ENCODE measurements at regions not wholly inside any gene's neighbourhood (a gene's known extent, or its start where the extent isn't known, plus 50 kb on each side); places are given as distances from the start of the nearest gene placed in this dataset.

DNA sequence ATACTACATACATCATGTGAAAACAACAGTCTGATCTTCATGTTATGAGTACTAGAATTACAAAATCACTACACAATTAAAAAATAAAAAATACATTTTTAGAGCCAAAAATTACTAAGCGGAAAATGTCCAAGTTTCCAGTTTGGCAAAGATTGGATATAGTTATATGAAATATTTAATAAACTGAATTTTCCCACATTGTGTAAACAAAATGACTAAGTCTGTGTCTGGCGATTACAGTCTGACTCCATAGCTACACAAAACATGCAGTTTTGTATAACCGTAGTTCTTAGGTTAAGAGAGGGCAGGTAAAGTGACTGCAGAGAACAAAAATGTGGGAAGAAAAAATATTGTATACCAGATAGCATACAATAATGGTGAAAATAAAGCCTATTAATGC, 59.2 kb upstream of the TMEM47 start:
- H3K4me1 ChIP-seq (ENCODE audit: control insufficient read depth, insufficient read depth, low read length) = peaks cover 10% of the 10 kb centered on the region; the same call in 1 of the 2 replicates

DNA sequence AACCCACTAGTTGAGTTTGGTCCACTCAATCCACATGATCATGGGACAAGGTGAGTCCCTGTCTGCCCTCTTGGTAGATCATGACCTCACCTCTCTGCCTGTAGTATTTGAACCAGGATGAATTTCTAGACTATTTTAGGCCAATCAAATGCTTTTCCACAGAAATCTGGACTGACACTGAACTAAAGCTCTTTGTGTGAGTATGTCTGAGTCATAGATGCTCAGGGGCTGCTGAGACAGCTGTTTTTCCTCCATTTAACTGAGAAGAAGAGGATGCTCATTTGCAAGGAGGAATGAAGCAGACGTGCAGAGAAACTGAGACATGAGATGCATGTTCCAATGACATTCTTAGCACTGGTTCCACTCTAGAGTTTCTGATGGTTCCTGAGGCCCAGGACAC, 77.3 kb upstream of the TMEM47 start:
- Histone ChIP-seq H3K27ac (ENCODE audit: low read depth, low read length) (no peak overlapping the region), H3K9ac (ENCODE audit: low read depth, low read length) (no peak overlapping the region), H3K4me3 (ENCODE audit: low read depth, low read length) (no peak overlapping the region), H3K4me1 (ENCODE audit: control insufficient read depth, insufficient read depth, low read length) (no peaks in the 10 kb centered on the region), H3K36me3 (ENCODE audit: control insufficient read depth, insufficient read depth, low read length) (no peaks in the 10 kb centered on the region), H3K9me3 (ENCODE audit: control insufficient read depth, insufficient read depth, low read length) (no peaks in the 10 kb centered on the region), H3K27me3 (ENCODE audit: control insufficient read depth, insufficient read depth, low read length) (no peaks in the 10 kb centered on the region)

More for the DNA sequence above, 59.2 kb upstream of the TMEM47 start:
- Histone ChIP-seq H3K9ac (ENCODE audit: low read depth, low read length) (no peak overlapping the region), H3K27me3 (ENCODE audit: control insufficient read depth, insufficient read depth, low read length) (no peaks in the 10 kb centered on the region; the same call in none of the 2 replicates), H3K4me3 (ENCODE audit: low read depth, low read length) (no peak overlapping the region), H3K9me3 (ENCODE audit: control insufficient read depth, insufficient read depth, low read length) (no peaks in the 10 kb centered on the region), H3K27ac (ENCODE audit: low read depth, low read length) (no peak overlapping the region), H3K36me3 (ENCODE audit: control insufficient read depth, insufficient read depth, low read length) (no peaks in the 10 kb centered on the region)

DNA sequence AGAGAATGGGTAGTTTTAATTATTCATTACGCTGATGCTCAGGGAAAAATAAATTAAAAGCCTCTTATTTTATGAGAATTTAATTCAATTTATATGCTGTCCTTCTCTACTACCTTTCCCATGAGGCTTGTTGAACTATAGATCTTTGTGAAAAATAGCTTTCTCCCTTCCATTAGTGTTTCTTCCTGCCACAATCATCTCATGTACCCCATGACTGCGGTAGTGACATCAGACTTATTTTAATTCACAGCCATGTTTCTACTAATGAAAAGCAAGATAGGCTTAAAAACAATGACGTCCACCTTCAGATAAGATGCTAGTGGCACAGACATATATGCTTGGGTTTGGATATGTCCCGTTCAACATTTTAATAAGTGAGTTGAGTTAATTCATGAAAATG, 87.4 kb upstream of the TMEM47 start:
- no peaks in the 10 kb centered on the region for H3K27me3 ChIP-seq (ENCODE audit: control insufficient read depth, insufficient read depth, low read length)
- H3K9me3 ChIP-seq (ENCODE audit: control insufficient read depth, insufficient read depth, low read length) = no peaks in the 10 kb centered on the region
- no peak overlapping the region for H3K27ac ChIP-seq (ENCODE audit: low read depth, low read length)
- H3K9ac ChIP-seq (ENCODE audit: low read depth, low read length) = no peak overlapping the region
- no peaks in the 10 kb centered on the region for H3K4me1 ChIP-seq (ENCODE audit: control insufficient read depth, insufficient read depth, low read length)
- no peak overlapping the region for H3K4me3 ChIP-seq (ENCODE audit: low read depth, low read length)
- no peaks in the 10 kb centered on the region for H3K36me3 ChIP-seq (ENCODE audit: control insufficient read depth, insufficient read depth, low read length)

DNA sequence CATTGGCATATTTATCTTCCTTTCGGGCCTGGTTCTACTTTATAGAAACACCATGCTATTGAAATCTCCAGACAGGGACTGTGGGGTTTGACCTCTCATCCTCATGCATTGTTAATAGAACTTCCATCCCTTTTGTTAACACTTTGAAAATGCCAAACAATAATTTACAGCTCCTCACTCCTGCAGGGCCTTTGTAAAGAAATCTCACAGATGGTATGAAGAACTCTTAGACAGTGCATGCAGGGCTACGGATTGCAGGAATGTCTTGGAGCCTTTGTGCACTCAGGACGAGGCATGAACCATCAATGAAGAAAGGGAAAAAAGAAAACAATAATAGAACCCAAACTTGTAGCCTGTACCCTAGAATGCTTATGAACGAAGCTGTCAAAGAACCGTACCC, 92.8 kb upstream of the TMEM47 start:
- Histone ChIP-seq H3K4me1 (ENCODE audit: control insufficient read depth, insufficient read depth, low read length) (no peaks in the 10 kb centered on the region), H3K4me3 (ENCODE audit: low read depth, low read length) (no peak overlapping the region), H3K27me3 (ENCODE audit: control insufficient read depth, insufficient read depth, low read length) (no peaks in the 10 kb centered on the region), H3K9ac (ENCODE audit: low read depth, low read length) (no peak overlapping the region), H3K9me3 (ENCODE audit: control insufficient read depth, insufficient read depth, low read length) (no peaks in the 10 kb centered on the region), H3K36me3 (ENCODE audit: control insufficient read depth, insufficient read depth, low read length) (no peaks in the 10 kb centered on the region), H3K27ac (ENCODE audit: low read depth, low read length) (no peak overlapping the region)

DNA sequence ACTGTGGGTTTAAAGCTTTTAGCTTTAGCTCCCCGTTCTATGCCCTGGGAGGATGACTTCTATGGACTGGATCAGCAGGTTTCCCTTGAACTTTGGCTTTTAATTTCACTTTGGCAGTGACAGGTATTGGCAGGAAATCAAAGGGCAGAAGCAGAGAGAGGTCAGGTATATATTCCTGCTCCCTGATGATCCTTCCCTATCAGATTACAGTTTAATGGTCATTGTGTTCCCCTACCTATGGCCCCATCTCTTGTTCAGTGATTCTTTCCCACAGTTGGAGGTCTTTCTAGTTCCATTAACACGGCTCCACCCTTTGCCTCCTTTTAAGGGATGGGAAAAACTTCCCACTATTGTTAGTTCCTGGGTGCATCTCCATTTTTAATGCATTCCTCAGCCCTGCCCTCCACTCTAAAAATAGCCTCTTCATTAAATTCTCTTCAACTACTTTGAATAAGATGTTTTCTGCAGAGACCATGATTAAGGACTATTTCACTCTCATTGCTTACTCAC, 107.8 kb upstream of the TMEM47 start:
- H3K27ac ChIP-seq (ENCODE audit: low read depth, low read length) = peak overlapping the region; percentile 49
- H3K4me3 ChIP-seq (ENCODE audit: low read depth, low read length) = peak overlapping the region; percentile 29; the same call in 1 of the 2 replicates
- no peaks in the 10 kb centered on the region for H3K36me3 ChIP-seq (ENCODE audit: control insufficient read depth, insufficient read depth, low read length)
- H3K27me3 ChIP-seq (ENCODE audit: control insufficient read depth, insufficient read depth, low read length) = 0 out of 2 replicates have a peak, but pooled peaks cover 3% of the 10 kb centered on the region
- peaks cover 2% of the 10 kb centered on the region; the same call in 1 of the 2 replicates for H3K9me3 ChIP-seq (ENCODE audit: control insufficient read depth, insufficient read depth, low read length)
- peaks cover 29% of the 10 kb centered on the region for H3K4me1 ChIP-seq (ENCODE audit: control insufficient read depth, insufficient read depth, low read length)
- no peak overlapping the region for H3K9ac ChIP-seq (ENCODE audit: low read depth, low read length)

DNA sequence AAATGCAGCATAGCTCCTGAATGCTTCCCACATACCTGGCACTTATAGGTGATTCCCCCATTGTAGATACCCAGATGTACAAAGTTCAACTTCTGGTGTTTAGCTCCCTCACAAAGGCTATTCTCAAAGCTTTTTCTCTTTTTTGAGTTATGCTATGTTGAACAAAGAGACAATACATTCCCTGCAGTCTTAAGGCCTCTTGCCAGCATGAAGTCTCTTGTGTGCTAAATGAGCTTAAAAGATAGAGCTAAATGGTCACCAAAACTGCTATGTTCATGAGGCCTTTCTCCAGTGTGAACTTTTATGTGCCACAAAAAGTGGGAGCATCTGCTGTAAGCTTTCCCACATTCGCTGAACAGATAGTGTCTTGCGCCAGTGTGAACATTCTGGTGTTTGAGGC, 111.2 kb upstream of the TMEM47 start:
- Histone ChIP-seq H3K27me3 (ENCODE audit: control insufficient read depth, insufficient read depth, low read length) (0 out of 2 replicates have a peak, but pooled peaks cover 3% of the 10 kb centered on the region), H3K4me1 (ENCODE audit: control insufficient read depth, insufficient read depth, low read length) (peaks cover 25% of the 10 kb centered on the region), H3K27ac (ENCODE audit: low read depth, low read length) (no peak overlapping the region)

DNA sequence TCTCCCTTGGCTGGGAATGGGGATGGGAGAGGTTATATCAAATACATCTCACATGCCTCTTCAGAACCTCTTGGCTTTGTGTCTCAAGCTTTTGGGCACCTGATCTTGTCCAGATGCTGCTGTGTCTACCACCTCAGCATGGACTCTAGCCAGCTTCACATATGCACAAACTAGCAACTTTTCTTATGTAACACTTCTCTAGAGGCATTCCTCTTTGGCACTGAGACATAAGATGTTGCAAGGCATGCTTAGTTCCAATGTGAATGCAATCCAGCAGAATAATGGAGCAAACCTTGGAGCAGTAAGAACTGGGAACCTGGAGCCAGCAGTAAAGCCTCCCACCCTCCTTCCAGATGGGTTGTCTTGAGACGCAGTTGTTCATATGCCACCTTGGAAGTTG, 113.4 kb upstream of the TMEM47 start:
- Histone ChIP-seq H3K27ac (ENCODE audit: low read depth, low read length) (no peak overlapping the region), H3K36me3 (ENCODE audit: control insufficient read depth, insufficient read depth, low read length) (no peaks in the 10 kb centered on the region), H3K9ac (ENCODE audit: low read depth, low read length) (no peak overlapping the region), H3K4me3 (ENCODE audit: low read depth, low read length) (no peak overlapping the region), H3K4me1 (ENCODE audit: control insufficient read depth, insufficient read depth, low read length) (peaks cover 10% of the 10 kb centered on the region), H3K9me3 (ENCODE audit: control insufficient read depth, insufficient read depth, low read length) (peaks cover 2% of the 10 kb centered on the region; the same call in 1 of the 2 replicates), H3K27me3 (ENCODE audit: control insufficient read depth, insufficient read depth, low read length) (0 out of 2 replicates have a peak, but pooled peaks cover 3% of the 10 kb centered on the region)

More for the DNA sequence above, 111.2 kb upstream of the TMEM47 start:
- no peak overlapping the region for H3K4me3 ChIP-seq (ENCODE audit: low read depth, low read length)
- H3K9me3 ChIP-seq (ENCODE audit: control insufficient read depth, insufficient read depth, low read length) = peaks cover 2% of the 10 kb centered on the region; the same call in 1 of the 2 replicates
- H3K36me3 ChIP-seq (ENCODE audit: control insufficient read depth, insufficient read depth, low read length) = no peaks in the 10 kb centered on the region
- H3K9ac ChIP-seq (ENCODE audit: low read depth, low read length) = no peak overlapping the region

DNA sequence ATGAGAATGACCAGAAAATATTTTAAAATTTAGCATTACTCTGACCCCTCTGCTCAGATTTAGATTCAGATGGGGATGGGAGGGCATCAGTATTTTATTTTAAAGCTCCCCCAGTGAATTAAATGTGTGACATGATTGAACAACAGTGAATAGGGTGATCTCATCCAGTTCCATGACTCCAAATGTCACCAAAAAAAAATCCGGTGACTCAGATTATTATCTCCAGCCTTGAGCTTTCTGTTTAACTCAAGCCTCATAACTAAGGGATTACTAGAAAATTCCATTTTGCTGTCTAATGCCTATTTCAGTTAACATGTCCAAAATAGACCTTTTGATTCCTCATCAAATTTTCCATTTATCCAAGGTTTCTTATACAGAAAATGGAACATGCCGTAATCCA, 121.8 kb upstream of the TMEM47 start:
- H3K4me3 ChIP-seq (ENCODE audit: low read depth, low read length) = no peak overlapping the region
- no peaks in the 10 kb centered on the region for H3K9me3 ChIP-seq (ENCODE audit: control insufficient read depth, insufficient read depth, low read length)
- no peak overlapping the region for H3K9ac ChIP-seq (ENCODE audit: low read depth, low read length)
- H3K27ac ChIP-seq (ENCODE audit: low read depth, low read length) = no peak overlapping the region
- no peaks in the 10 kb centered on the region for H3K27me3 ChIP-seq (ENCODE audit: control insufficient read depth, insufficient read depth, low read length)
- H3K4me1 ChIP-seq (ENCODE audit: control insufficient read depth, insufficient read depth, low read length) = no peaks in the 10 kb centered on the region
- H3K36me3 ChIP-seq (ENCODE audit: control insufficient read depth, insufficient read depth, low read length) = no peaks in the 10 kb centered on the region

DNA sequence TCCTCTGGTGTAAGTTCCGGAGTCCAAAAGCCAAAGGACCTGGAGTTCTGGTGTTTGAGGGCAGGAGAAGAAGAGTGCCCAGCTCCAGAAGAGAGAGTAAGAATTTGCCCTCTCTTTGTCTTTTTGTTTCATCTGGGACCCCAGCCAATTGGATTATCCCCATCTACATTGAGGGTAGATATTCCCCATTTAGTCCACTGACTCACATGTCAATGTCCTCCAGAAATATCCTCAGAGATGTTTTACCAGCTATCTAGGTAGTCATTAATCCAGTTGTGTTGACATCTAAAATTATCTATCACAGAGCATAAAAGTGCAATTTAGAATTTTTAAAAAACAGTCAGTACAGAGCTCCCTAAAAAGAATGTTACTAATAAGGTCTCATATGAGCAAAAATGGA, 132.9 kb upstream of the TMEM47 start:
- H3K36me3 ChIP-seq (ENCODE audit: control insufficient read depth, insufficient read depth, low read length) = no peaks in the 10 kb centered on the region
- H3K4me3 ChIP-seq (ENCODE audit: low read depth, low read length) = no peak overlapping the region
- H3K4me1 ChIP-seq (ENCODE audit: control insufficient read depth, insufficient read depth, low read length) = no peaks in the 10 kb centered on the region
- H3K9ac ChIP-seq (ENCODE audit: low read depth, low read length) = no peak overlapping the region
- no peak overlapping the region for H3K27ac ChIP-seq (ENCODE audit: low read depth, low read length)
- H3K27me3 ChIP-seq (ENCODE audit: control insufficient read depth, insufficient read depth, low read length) = no peaks in the 10 kb centered on the region
- H3K9me3 ChIP-seq (ENCODE audit: control insufficient read depth, insufficient read depth, low read length) = no peaks in the 10 kb centered on the region

DNA sequence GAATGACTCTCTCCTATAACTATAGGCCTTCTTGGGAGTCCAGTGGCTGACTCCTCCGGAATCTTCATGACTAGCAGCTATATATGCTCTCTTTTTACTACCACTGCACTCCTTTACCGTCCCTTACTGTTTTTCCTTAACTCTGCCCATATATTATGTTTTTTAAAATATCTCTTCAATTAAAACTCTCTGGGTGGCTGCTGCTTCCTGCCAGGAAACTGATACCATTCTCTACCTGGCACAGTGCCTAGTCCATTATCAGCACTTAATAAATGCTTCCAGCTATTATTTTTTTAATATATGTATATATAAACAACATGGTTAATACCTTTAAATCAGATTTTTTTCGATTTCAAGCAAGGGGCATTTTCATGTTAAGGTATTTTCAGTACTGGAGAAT, 136.6 kb upstream of the FAM47B start:
- Histone ChIP-seq H3K27ac (ENCODE audit: low read depth, low read length) (no peak overlapping the region), H3K9ac (ENCODE audit: low read depth, low read length) (no peak overlapping the region), H3K27me3 (ENCODE audit: control insufficient read depth, insufficient read depth, low read length) (no peaks in the 10 kb centered on the region), H3K9me3 (ENCODE audit: control insufficient read depth, insufficient read depth, low read length) (0 out of 2 replicates have a peak, but pooled peaks cover 4% of the 10 kb centered on the region), H3K36me3 (ENCODE audit: control insufficient read depth, insufficient read depth, low read length) (no peaks in the 10 kb centered on the region), H3K4me1 (ENCODE audit: control insufficient read depth, insufficient read depth, low read length) (no peaks in the 10 kb centered on the region), H3K4me3 (ENCODE audit: low read depth, low read length) (no peak overlapping the region)

DNA sequence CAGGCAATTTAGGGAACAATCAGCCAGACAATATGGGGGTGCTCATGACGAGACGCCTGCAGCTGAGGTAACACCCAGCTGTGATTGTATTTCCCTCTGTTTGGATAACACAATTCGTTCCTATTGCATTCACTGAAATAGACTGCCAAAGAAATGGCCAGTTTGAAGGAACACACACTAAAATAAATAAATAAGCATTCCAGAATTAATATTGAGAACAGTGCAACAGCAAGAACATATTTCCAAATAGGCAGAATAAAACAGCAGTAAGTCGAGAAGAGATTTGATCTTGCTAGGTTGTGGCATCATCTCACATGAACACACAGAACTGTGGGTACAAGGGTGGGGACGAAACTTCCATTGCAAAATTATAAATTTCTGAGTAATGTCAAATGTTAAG, 133.5 kb upstream of the FAM47B start:
- no peaks in the 10 kb centered on the region for H3K36me3 ChIP-seq (ENCODE audit: control insufficient read depth, insufficient read depth, low read length)
- no peak overlapping the region for H3K27ac ChIP-seq (ENCODE audit: low read depth, low read length)
- no peaks in the 10 kb centered on the region for H3K4me1 ChIP-seq (ENCODE audit: control insufficient read depth, insufficient read depth, low read length)
- H3K9ac ChIP-seq (ENCODE audit: low read depth, low read length) = no peak overlapping the region
- no peaks in the 10 kb centered on the region for H3K9me3 ChIP-seq (ENCODE audit: control insufficient read depth, insufficient read depth, low read length)
- H3K4me3 ChIP-seq (ENCODE audit: low read depth, low read length) = no peak overlapping the region
- H3K27me3 ChIP-seq (ENCODE audit: control insufficient read depth, insufficient read depth, low read length) = no peaks in the 10 kb centered on the region

Measured in HUES48 (cell line).